ENCODE measurements at regions not wholly inside any gene's neighbourhood (a gene's known extent, or its start where the extent isn't known, plus 50 kb on each side); places are given as distances from the start of the nearest gene placed in this dataset.

- TF ChIP-seq, protein P1, sequence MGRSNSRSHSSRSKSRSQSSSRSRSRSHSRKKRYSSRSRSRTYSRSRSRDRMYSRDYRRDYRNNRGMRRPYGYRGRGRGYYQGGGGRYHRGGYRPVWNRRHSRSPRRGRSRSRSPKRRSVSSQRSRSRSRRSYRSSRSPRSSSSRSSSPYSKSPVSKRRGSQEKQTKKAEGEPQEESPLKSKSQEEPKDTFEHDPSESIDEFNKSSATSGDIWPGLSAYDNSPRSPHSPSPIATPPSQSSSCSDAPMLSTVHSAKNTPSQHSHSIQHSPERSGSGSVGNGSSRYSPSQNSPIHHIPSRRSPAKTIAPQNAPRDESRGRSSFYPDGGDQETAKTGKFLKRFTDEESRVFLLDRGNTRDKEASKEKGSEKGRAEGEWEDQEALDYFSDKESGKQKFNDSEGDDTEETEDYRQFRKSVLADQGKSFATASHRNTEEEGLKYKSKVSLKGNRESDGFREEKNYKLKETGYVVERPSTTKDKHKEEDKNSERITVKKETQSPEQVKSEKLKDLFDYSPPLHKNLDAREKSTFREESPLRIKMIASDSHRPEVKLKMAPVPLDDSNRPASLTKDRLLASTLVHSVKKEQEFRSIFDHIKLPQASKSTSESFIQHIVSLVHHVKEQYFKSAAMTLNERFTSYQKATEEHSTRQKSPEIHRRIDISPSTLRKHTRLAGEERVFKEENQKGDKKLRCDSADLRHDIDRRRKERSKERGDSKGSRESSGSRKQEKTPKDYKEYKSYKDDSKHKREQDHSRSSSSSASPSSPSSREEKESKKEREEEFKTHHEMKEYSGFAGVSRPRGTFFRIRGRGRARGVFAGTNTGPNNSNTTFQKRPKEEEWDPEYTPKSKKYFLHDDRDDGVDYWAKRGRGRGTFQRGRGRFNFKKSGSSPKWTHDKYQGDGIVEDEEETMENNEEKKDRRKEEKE (IDR thresholded peaks at IDR 0.05) = no peak
- TF ChIP-seq ZNF384 (IDR thresholded peaks at IDR 0.05; ENCODE audit: borderline replicate concordance, low read depth, low read length) = no peak
- TF ChIP-seq SRF (IDR thresholded peaks at IDR 0.05; ENCODE audit: low read depth in 2 of 2, low read length in 2 of 2) = no peak
- no peak for TF ChIP-seq IKZF2 (IDR thresholded peaks at IDR 0.05)
Observed at GRCh38 chr6:90788781-90789180, 201.9 kb upstream of the MAP3K7 start (continued).

GRCh38 chr6:90787446-90787845 lies 200.6 kb upstream of the MAP3K7 start:
- DNase-seq (ENCODE audit: low read depth, low spot score) (no peak), ATAC-seq (no peak), FAIRE-seq (no peak)
- H2AFZ ChIP-seq (ENCODE audit: control insufficient read depth, low read depth, low read length) = no peak overlapping the region
- CTCF ChIA-PET = no interaction called here
- SMC1A ChIA-PET (ENCODE audit: uncharacterized antibody, unreplicated experiment) = no interaction called here
- H4K20me1 ChIP-seq (ENCODE audit: control insufficient read depth, insufficient read depth) = no peaks in the 10 kb centered on the region
- H3K9me3 ChIP-seq (replicated peaks; ENCODE audit: control insufficient read depth, insufficient read depth, low read length) = no peaks in the 10 kb centered on the region
- WGBS (ENCODE audit: insufficient coverage, insufficient replicate concordance, low lambda C conversion rate, missing lambda C conversion rate) = 7% methylated on average over 3 of the region's 3 CpGs
- RAD21 ChIA-PET (ENCODE audit: unreplicated experiment) = no interaction called here
- POLR2A ChIA-PET = no interaction called here
- intact Hi-C loops (cut with micrococcal nuclease; ENCODE audit: unreplicated experiment) (no loop called here), in situ Hi-C loops (cut with MboI) (no loop called here)
- H3K9ac ChIP-seq (ENCODE audit: control insufficient read depth, insufficient read depth, low read length) = no peak overlapping the region
- TF ChIP-seq NFYA (IDR thresholded peaks at IDR 0.05; ENCODE audit: borderline replicate concordance, low read depth, low read length) = no peak
- TF ChIP-seq CBFB (IDR thresholded peaks at IDR 0.05; ENCODE audit: low read depth) = no peak
- no peak for TF ChIP-seq RUNX3 (IDR thresholded peaks at IDR 0.05; ENCODE audit: low read length)
- no peak for TF ChIP-seq ZNF217 (IDR thresholded peaks at IDR 0.05)
- TF ChIP-seq HCFC1 (IDR thresholded peaks at IDR 0.05; ENCODE audit: low read length) = no peak
- no peak for TF ChIP-seq TCF3 (IDR thresholded peaks at IDR 0.05; ENCODE audit: borderline replicate concordance, insufficient read depth, low read depth, low read length)
- TF ChIP-seq IKZF2 (IDR thresholded peaks at IDR 0.05) = no peak
- H3K4me3 ChIP-seq = no peak overlapping the region
- BruUV-seq (replicated peaks) = no TSS peak
- no peak overlapping the region for H3K4me2 ChIP-seq (ENCODE audit: control insufficient read depth, insufficient read depth)
- no peaks in the 10 kb centered on the region for H3K36me3 ChIP-seq (ENCODE audit: control insufficient read depth in 2 of 2, insufficient read depth in 2 of 2, low read length in 1 of 2)
- H3K4me1 ChIP-seq (ENCODE audit: control insufficient read depth, insufficient read depth, low read length) = no peaks in the 10 kb centered on the region
- no peak overlapping the region for H3K27ac ChIP-seq (ENCODE audit: control insufficient read depth, insufficient read depth)
- no peaks in the 10 kb centered on the region for H3K27me3 ChIP-seq (replicated peaks in 1 of 2; ENCODE audit: control insufficient read depth in 2 of 2, insufficient read depth in 2 of 2, low read length in 1 of 2)
- no peaks in the 10 kb centered on the region for H3K79me2 ChIP-seq (ENCODE audit: control insufficient read depth, insufficient read depth, low read length)

Measured in GM12878 (cell line).